Epithelial cell of proximal tubule (primary cell): ENCODE measurements at regions not wholly inside any gene's neighbourhood (a gene's known extent, or its start where the extent isn't known, plus 50 kb on each side); places are given as distances from the start of the nearest gene placed in this dataset.

Experiments used
- DNase-seq: peaks from one replicate; pipeline ENCODE4 v3.0.0-alpha.2; 2011; ENCODE audit warnings: low read depth
- H3K4me3 ChIP-seq: 2 replicates; pipeline ENCODE4 v1.5.1; 2011; ENCODE audit warnings: low read depth, mild to moderate bottlenecking, low read length
- CTCF ChIP-seq: conservative IDR thresholded peaks from 2 replicates; pipeline ENCODE4 v1.5.1; 2012; ENCODE audit warnings: low read depth, mild to moderate bottlenecking, low read length

- TF ChIP-seq CTCF = no peak
- H3K4me3 ChIP-seq = no peak overlapping the region
- no peak for DNase-seq
Observed at GRCh38 chr2:59254279-59254678, 1013.2 kb upstream of the FANCL start.

- TF ChIP-seq CTCF = no peak
- peak overlapping the region; percentile 27 for H3K4me3 ChIP-seq
- no peak for DNase-seq
Observed at GRCh38 chr2:59250307-59250677, 1009.2 kb upstream of the FANCL start.

GRCh38 chr2:59249441-59250306, 1008.5 kb upstream of the FANCL start:
- DNase-seq = no peak
- H3K4me3 ChIP-seq = peak overlapping the region; percentile 27
- TF ChIP-seq CTCF = no peak

GRCh38 chr2:59239146-59239545, 998.0 kb upstream of the FANCL start:
- no peak overlapping the region for H3K4me3 ChIP-seq
- no peak for DNase-seq
- TF ChIP-seq CTCF = no peak

DNA sequence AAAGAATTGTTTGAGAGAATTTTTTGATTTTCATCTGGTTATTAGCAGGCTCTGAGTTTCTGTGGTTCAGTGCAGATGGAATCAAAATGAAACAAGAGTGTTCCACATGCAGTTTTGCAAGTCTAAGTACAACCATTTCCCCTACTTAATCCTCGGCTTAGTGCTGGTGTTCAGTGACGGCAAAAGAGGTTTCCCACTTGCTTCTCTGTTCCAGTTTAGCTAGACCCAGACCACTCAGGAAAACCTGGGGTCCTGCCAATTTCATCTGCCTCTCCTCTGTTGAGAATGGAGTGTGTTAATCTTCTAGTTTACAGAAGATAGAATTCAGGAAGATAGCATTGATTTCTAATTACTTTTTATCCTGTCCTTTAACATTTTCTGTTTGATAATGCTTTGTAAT, 996.2 kb upstream of the FANCL start:
- no peak for DNase-seq
- no peak overlapping the region for H3K4me3 ChIP-seq
- TF ChIP-seq CTCF = no peak

- no peak for DNase-seq
- TF ChIP-seq CTCF = no peak
- H3K4me3 ChIP-seq = no peak overlapping the region
Observed at GRCh38 chr2:59236723-59237122, 995.6 kb upstream of the FANCL start.

DNA sequence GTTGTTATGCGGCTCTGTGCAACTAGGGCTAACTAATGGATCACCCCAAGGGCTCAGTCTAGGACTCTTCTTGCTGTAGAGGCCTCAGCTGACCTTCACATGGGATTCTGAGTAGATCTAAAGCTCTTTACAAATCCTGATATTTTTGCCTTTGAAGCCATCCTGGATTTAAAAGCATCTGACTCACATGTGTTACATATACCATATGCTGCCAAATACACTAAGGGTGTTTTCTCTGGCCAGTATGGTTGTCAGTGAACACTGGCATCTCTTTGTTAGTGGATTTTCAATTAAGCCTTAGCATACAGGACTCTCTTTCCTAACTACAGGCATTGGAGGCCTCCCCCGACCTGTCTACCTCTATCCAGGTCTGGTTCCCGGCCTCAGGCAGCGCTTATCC, 992.8 kb upstream of the FANCL start:
- no peak for DNase-seq
- no peak overlapping the region for H3K4me3 ChIP-seq
- no peak for TF ChIP-seq CTCF
